ENCODE measurements at regions not wholly inside any gene's neighbourhood (a gene's known extent, or its start where the extent isn't known, plus 50 kb on each side); places are given as distances from the start of the nearest gene placed in this dataset.

DNA sequence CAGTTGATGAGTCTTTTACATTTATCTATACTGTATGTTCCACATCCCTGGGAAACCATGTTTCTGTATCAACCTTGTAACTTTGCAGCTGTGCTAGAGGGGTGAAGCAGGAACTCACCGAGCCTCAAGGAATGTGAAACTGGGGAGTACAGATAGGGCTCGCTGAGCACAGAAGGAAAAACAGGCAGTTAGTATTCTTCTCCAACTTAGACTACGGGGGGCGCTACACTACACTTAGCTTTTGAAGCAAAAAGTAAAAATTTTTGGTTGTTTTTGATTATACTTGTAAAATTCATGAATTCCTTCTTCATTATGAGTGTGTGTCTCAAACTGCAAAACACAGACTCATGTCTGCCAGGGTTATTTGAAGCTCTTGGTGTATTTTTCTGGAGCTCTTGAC lies 132.7 kb upstream of the RGMA start:
- H3K4me2 ChIP-seq (ENCODE audit: insufficient read depth, low read length): no peak overlapping the region
- no peak overlapping the region for H3K9ac ChIP-seq (ENCODE audit: insufficient read depth in 1 of 2, low read depth in 2 of 2, low read length in 2 of 2)
- H3K27ac ChIP-seq (ENCODE audit: extremely low read depth, low read depth, low read length): no peak overlapping the region
- H3K4me3 ChIP-seq: no peak overlapping the region
- in situ Hi-C loops (cut with MboI): no loop called here
- no peaks in the 10 kb centered on the region; the same call in 1 of the 2 replicates for H4K20me1 ChIP-seq (replicated peaks; ENCODE audit: control insufficient read depth, insufficient read depth, low read length)
- no peaks in the 10 kb centered on the region for H3K36me3 ChIP-seq (ENCODE audit: control insufficient read depth, insufficient read depth, low read length)
- H3K27me3 ChIP-seq (ENCODE audit: control insufficient read depth in 2 of 2, insufficient read depth in 2 of 2, low read length in 2 of 2): no peaks in the 10 kb centered on the region
- H3K4me1 ChIP-seq (replicated peaks in 1 of 2; ENCODE audit: control insufficient read depth in 2 of 2, insufficient read depth in 2 of 2, low read length in 2 of 2): no peaks in the 10 kb centered on the region
- no peaks in the 10 kb centered on the region for H3K79me2 ChIP-seq (ENCODE audit: control insufficient read depth, insufficient read depth, low read length)
- FAIRE-seq (no peak), DNase-seq (ENCODE audit: extremely low read depth in 1 of 4, low spot score in 3 of 4) (no peak), ATAC-seq (no peak)
- no peaks in the 10 kb centered on the region for H3K9me1 ChIP-seq (ENCODE audit: control insufficient read depth, insufficient read depth, low read length)
- H2AFZ ChIP-seq (ENCODE audit: low read depth, low read length): no peak overlapping the region
- no peak for TF ChIP-seq ZFX (CRISPR knock-in tag; IDR thresholded peaks at IDR 0.05)
- TF ChIP-seq, protein P1, sequence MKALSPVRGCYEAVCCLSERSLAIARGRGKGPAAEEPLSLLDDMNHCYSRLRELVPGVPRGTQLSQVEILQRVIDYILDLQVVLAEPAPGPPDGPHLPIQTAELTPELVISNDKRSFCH (CRISPR knock-in tag; IDR thresholded peaks at IDR 0.05): no peak
- TF ChIP-seq, protein P1 (tag; IDR thresholded peaks at IDR 0.05): no peak
- TF ChIP-seq, protein P2, sequence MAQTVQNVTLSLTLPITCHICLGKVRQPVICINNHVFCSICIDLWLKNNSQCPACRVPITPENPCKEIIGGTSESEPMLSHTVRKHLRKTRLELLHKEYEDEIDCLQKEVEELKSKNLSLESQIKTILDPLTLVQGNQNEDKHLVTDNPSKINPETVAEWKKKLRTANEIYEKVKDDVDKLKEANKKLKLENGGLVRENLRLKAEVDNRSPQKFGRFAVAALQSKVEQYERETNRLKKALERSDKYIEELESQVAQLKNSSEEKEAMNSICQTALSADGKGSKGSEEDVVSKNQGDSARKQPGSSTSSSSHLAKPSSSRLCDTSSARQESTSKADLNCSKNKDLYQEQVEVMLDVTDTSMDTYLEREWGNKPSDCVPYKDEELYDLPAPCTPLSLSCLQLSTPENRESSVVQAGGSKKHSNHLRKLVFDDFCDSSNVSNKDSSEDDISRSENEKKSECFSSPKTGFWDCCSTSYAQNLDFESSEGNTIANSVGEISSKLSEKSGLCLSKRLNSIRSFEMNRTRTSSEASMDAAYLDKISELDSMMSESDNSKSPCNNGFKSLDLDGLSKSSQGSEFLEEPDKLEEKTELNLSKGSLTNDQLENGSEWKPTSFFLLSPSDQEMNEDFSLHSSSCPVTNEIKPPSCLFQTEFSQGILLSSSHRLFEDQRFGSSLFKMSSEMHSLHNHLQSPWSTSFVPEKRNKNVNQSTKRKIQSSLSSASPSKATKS (CRISPR knock-in tag; IDR thresholded peaks at IDR 0.05): no peak
- BruUV-seq (replicated peaks): no TSS peak
- ChIA-PET POLR2A (no interaction called here), CTCF (ENCODE audit: low intra/inter-chr PET ratio) (no interaction called here)
- WGBS (ENCODE audit: insufficient coverage, low coverage, missing lambda C conversion rate): 0% methylated on average over 4 of the region's 4 CpGs
- no peaks in the 10 kb centered on the region for H3K9me3 ChIP-seq (replicated peaks; ENCODE audit: control insufficient read depth, insufficient read depth, low read depth, low read length)
- intact Hi-C loops (cut with micrococcal nuclease): no loop called here

Measured in K562 (cell line).